Mammary epithelial cell (primary cell): ENCODE measurements at regions not wholly inside any gene's neighbourhood (a gene's known extent, or its start where the extent isn't known, plus 50 kb on each side); places are given as distances from the start of the nearest gene placed in this dataset.

ENCODE experiments used
- CTCF ChIP-seq, 2 donors: IDR thresholded peaks in 1 of 2; conservative IDR thresholded peaks in 1 of 2; 2 replicates each; pipeline ENCODE4 v1.5.1; 2011 to 2012; ENCODE audit warnings: inconsistent platforms in 2 of 2, low read length in 2 of 2, mild to moderate bottlenecking in 2 of 2, control low read depth in 1 of 2, low read depth in 1 of 2; ENCODE audit not compliant: insufficient read depth in 1 of 2; ENCODE audit errors: extremely low read depth in 1 of 2
- EZH2 ChIP-seq: IDR thresholded peaks from 2 replicates; pipeline ENCODE4 v1.6.1; 2012; ENCODE audit warnings: low read length, inconsistent platforms, borderline replicate concordance

DNA sequence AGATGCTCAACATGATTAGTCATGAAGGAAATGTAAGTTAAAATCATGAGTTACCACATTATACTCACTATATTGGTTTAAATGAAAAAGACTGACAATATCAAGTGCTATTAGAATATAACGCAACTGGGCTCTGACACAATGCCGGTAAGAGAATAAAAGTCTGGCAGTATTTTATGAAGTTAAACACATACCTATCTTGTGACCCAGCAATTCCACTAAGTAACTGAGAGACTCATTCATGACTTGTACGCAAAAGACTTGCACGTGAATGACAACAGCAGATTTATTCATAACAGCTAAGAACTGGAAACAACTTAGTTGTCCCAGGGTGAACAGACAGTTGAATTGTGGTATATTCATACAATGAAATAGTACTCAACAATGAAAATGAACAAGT lies 342.1 kb downstream of the SLC4A3 start:
- TF ChIP-seq CTCF (conservative IDR thresholded peaks at IDR 0.05 in 1 of 2, IDR thresholded peaks at IDR 0.05 in 1 of 2; ENCODE audit: extremely low read depth in 1 of 2, insufficient read depth in 1 of 2, low read depth in 1 of 2, low read length in 2 of 2) (no peak), EZH2 (no peak)
